HTR-8/SVneo (cell line): ENCODE measurements at regions not wholly inside any gene's neighbourhood (a gene's known extent, or its start where the extent isn't known, plus 50 kb on each side); places are given as distances from the start of the nearest gene placed in this dataset.
"Not testable (repeated sequence)": the region's sequence is repeated elsewhere in the genome, so short reads cannot be mapped to it uniquely, and the experiment has no call there.

Source experiments
- DNase-seq: peaks from one replicate; pipeline ENCODE4 v3.0.0; 2011; ENCODE audit warnings: low spot score, mixed read lengths; ENCODE audit not compliant: insufficient read length
- FAIRE-seq: peaks from 2 replicates; lab custom pipeline; 2011; peaks lifted over from hg19 to GRCh38; lab: Jason Lieb, UNC

GRCh38 chr6:22108199-22108598 is 188.6 kb downstream of the PRL start:
- no peak for FAIRE-seq

GRCh38 chr6:22110061-22110460 is 186.8 kb downstream of the PRL start:
- DNase-seq (no peak), FAIRE-seq (no peak)

More at GRCh38 chr6:22108199-22108598, 188.6 kb downstream of the PRL start:
- DNase-seq, result no peak

- no peak for DNase-seq
- FAIRE-seq, result no peak
Measured at GRCh38 chr6:22112461-22112860, 184.4 kb downstream of the PRL start.

GRCh38 chr6:22113026-22113766 is 183.6 kb downstream of the PRL start:
- DNase-seq, result peak; percentile 19
- FAIRE-seq, result no peak

- FAIRE-seq (no peak), DNase-seq (no peak)
Measured at GRCh38 chr6:22115559-22115958, 181.3 kb downstream of the PRL start.

GRCh38 chr6:22117631-22118030 is 179.2 kb downstream of the PRL start:
- no peak for FAIRE-seq
- DNase-seq, result no peak

GRCh38 chr6:22119500-22119899 is 177.3 kb downstream of the PRL start:
- no peak for DNase-seq
- no peak for FAIRE-seq

- FAIRE-seq (no peak), DNase-seq (no peak)
Measured at GRCh38 chr6:22124756-22125155, 172.1 kb downstream of the PRL start.

GRCh38 chr6:22126910-22127309 is 169.9 kb downstream of the PRL start:
- DNase-seq, result no peak
- FAIRE-seq, result no peak

- DNase-seq (no peak), FAIRE-seq (no peak)
Measured at GRCh38 chr6:22129751-22130150, 167.1 kb downstream of the PRL start.

- peak; percentile 36 for FAIRE-seq
- DNase-seq, result no peak
Measured at GRCh38 chr6:22132656-22133055, 164.2 kb downstream of the PRL start.

- no peak for DNase-seq
- no peak for FAIRE-seq
Measured at GRCh38 chr6:22133357-22133756, 163.5 kb downstream of the PRL start.

- DNase-seq (no peak), FAIRE-seq (no peak)
Measured at GRCh38 chr6:22134308-22134707, 162.5 kb downstream of the PRL start.

- no peak for FAIRE-seq
- no peak for DNase-seq
Measured at GRCh38 chr6:22135395-22135794, 161.4 kb downstream of the PRL start.

GRCh38 chr6:22140736-22141135 is 156.1 kb downstream of the PRL start:
- not testable (repeated sequence) for DNase-seq, FAIRE-seq

GRCh38 chr6:22141241-22141745 is 155.5 kb downstream of the PRL start:
- no peak for DNase-seq
- no peak for FAIRE-seq

GRCh38 chr6:22142856-22143255 is 154.0 kb downstream of the PRL start:
- DNase-seq (no peak), FAIRE-seq (no peak)

- FAIRE-seq (no peak), DNase-seq (no peak)
Measured at GRCh38 chr6:22145376-22145775, 151.5 kb downstream of the PRL start.

GRCh38 chr6:22145823-22146677 is 150.8 kb downstream of the PRL start:
- DNase-seq (peak; percentile 10), FAIRE-seq (no peak)

- FAIRE-seq (no peak), DNase-seq (no peak)
Measured at GRCh38 chr6:22146678-22146930, 150.2 kb downstream of the PRL start.

- FAIRE-seq, result no peak
Measured at GRCh38 chr6:22146931-22147701, 149.7 kb downstream of the PRL start.

More at GRCh38 chr6:22146931-22147701, 149.7 kb downstream of the PRL start:
- DNase-seq, result no peak
